SJCRH30 (cell line): ENCODE measurements at regions not wholly inside any gene's neighbourhood (a gene's known extent, or its start where the extent isn't known, plus 50 kb on each side); places are given as distances from the start of the nearest gene placed in this dataset.

Experiments
- DNase-seq, 2 experiments: peaks; one replicate each; pipeline ENCODE4 v3.0.0-alpha.2; 2015 to 2020
- H3K27ac ChIP-seq: fragments of 250-450 bp; sonication (Bioruptor Pico); 2 replicates; pipeline ENCODE4 v1.5.1; 2020; ENCODE audit warnings: mild to moderate bottlenecking, moderate library complexity
- H3K27me3 ChIP-seq: fragments of 250-450 bp; sonication (Bioruptor Pico); 2 replicates; pipeline ENCODE4 v1.5.1; 2020; ENCODE audit warnings: mild to moderate bottlenecking, moderate library complexity
- H3K36me3 ChIP-seq: fragments of 250-450 bp; sonication (Bioruptor Pico); 2 replicates; pipeline ENCODE4 v1.5.1; 2020; ENCODE audit warnings: mild to moderate bottlenecking, moderate library complexity
- H3K4me1 ChIP-seq: fragments of 250-450 bp; sonication (Bioruptor Pico); 2 replicates; pipeline ENCODE4 v1.5.1; 2020; ENCODE audit warnings: mild to moderate bottlenecking, moderate library complexity
- H3K4me3 ChIP-seq: fragments of 250-450 bp; sonication (Bioruptor Pico); 2 replicates; pipeline ENCODE4 v1.5.1; 2020; ENCODE audit warnings: mild to moderate bottlenecking, moderate library complexity
- H3K9me3 ChIP-seq: fragments of 250-450 bp; sonication (Bioruptor Pico); replicated peaks from 2 replicates; pipeline ENCODE4 v1.5.1; 2020; ENCODE audit warnings: mild to moderate bottlenecking, moderate library complexity

DNA sequence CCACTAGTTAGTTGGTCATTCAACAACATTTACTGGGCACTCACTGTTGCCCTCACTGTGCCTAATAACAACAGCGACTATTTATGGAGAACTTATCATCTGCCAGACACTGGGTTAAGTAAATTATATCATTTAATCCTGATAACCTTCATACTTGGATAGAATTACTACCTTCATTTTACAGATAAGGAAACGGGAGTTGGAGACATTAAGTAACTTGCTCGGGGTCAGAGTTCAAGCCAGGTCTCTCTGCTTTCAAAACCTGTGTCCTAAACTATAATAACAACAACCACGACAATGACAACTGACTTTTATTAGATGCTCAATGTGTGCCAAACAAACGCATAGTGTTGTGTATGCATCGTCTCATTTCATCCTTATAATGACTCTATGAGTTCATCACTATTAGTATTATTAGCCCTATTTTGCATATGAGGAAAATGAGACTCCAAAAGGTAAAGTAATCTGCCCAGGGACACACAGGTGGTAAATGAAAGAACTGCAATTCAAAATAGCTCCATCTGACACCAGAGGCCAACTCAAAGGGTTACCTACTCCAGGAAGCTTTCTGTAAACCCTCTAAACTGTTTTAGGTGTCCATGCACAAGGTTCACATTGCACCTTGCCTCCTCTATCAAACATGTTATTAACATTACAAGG, 98.4 kb upstream of the ACSL4 start:
- no peak overlapping the region for H3K27ac ChIP-seq
- H3K4me3 ChIP-seq: no peak overlapping the region

DNA sequence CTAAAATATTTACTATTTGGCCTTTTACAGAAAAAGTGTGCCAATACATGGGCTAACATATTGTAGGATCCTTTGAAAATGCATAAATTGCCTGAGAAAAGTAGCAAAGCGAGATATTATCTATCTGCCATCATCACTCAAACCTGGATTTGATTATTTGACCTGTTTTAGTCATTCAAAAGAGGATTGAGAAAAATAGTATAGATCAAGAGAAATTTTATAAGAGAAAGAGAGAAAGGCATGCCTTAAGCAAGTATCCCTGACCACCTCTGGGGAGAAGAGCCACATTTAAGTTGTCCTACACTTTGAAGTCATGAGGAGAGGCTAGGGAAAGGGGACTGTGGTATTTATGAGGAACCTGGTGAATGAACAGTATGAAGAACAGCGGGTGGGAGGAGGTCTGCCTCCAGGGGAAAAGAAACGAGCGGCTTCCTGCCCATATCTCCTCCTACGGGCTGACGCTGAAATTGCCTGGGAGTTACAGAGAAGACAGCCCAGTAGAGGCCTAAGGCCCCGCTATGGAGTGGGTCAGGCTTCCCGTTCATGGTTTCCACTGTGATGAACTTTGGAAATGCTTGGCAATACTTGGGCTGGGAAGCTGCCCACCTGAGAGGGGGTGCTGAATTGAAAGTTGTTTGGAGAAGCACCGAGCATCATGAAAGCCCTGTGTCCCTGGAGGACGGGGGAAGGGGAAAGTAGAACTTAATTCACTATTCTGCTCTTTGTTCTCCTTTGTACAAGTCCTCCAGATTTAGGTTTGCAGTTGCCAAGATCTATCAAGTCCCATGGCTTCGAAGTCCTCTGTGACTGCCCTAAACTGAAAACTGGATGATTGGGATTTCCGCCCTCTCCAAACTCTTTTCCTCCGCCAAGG, 106.9 kb upstream of the ACSL4 start:
- no peaks in the 10 kb centered on the region for H3K36me3 ChIP-seq
- no peak overlapping the region for H3K27ac ChIP-seq
- H3K4me1 ChIP-seq: no peaks in the 10 kb centered on the region
- peak in 1 of 2 experiments; percentile 24 for DNase-seq
- no peaks in the 10 kb centered on the region for H3K27me3 ChIP-seq
- no peaks in the 10 kb centered on the region for H3K9me3 ChIP-seq
- no peak overlapping the region for H3K4me3 ChIP-seq

More for the DNA sequence above, 98.4 kb upstream of the ACSL4 start:
- Histone ChIP-seq H3K9me3 (no peaks in the 10 kb centered on the region), H3K36me3 (no peaks in the 10 kb centered on the region), H3K27me3 (no peaks in the 10 kb centered on the region), H3K4me1 (no peaks in the 10 kb centered on the region; the same call in 1 of the 2 replicates)
- DNase-seq: no peak

- Histone ChIP-seq H3K27me3 (no peaks in the 10 kb centered on the region), H3K9me3 (no peaks in the 10 kb centered on the region), H3K36me3 (no peaks in the 10 kb centered on the region), H3K4me1 (no peaks in the 10 kb centered on the region), H3K4me3 (no peak overlapping the region), H3K27ac (no peak overlapping the region)
- DNase-seq: peak in 1 of 2 experiments; percentile 15
These were observed 107.5 kb upstream of the ACSL4 start for GRCh38 chrX:109840585-109840984.

- no peak for DNase-seq
- H3K27ac ChIP-seq: no peak overlapping the region
- H3K4me1 ChIP-seq: no peaks in the 10 kb centered on the region
- H3K4me3 ChIP-seq: no peak overlapping the region
- no peaks in the 10 kb centered on the region for H3K9me3 ChIP-seq
- no peaks in the 10 kb centered on the region for H3K27me3 ChIP-seq
- H3K36me3 ChIP-seq: no peaks in the 10 kb centered on the region
These were observed 108.2 kb upstream of the ACSL4 start for GRCh38 chrX:109841257-109841656.

DNA sequence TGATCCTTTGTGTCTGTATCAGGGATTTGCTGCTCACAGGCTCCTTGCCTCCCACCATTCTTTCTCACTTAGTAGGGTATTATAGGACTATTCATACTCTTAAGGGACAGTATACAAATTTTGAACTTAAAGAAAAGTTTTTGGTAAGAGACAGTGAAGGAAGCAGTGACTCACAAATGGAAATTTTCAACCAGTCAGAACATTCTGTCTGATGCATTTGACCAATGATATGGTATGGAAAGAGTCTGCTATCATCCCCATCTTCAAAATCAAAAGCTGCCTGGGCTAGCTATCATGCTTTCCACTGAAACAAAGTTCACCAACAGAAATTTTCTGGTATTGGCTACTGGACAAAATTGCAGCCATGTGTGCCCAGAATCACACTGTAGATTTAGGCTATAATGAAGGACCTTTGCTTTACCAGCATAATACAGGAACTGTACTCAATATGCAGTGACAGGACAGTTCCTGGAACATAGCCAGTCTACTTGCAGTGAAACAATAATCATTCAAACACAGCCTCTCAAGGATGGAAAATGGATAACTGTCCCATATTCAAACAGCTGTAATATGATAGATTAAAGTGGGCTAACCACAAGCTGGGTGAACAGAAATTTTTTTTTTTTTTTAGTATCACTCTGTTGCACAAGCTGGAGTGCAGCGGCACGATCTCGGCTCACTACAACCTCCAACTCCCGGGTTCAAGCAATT, 109.0 kb upstream of the ACSL4 start:
- Histone ChIP-seq H3K27me3 (no peaks in the 10 kb centered on the region), H3K4me3 (no peak overlapping the region), H3K4me1 (no peaks in the 10 kb centered on the region), H3K36me3 (no peaks in the 10 kb centered on the region), H3K9me3 (no peaks in the 10 kb centered on the region), H3K27ac (no peak overlapping the region)
- DNase-seq: no peak

DNA sequence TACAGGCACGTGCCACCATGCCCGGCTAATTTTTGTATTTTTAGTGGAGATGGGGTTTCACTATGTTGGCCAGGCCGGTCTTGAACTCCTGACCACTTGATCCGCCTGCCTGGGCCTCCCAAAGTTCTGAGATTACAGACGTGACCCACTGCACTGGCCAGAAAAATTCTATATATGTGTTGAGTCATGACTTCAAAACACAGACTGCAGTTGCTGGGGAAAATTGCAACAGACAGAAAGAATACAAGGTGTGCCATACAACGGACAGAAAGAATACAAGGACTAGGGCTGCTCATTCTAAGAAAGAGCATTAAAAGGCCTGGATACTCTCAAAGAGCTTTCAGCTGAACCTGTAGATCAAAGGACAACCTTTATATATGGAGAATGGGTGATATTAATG, 109.6 kb upstream of the ACSL4 start:
- DNase-seq: no peak
- no peak overlapping the region for H3K4me3 ChIP-seq
- H3K27ac ChIP-seq: no peak overlapping the region
- H3K27me3 ChIP-seq: no peaks in the 10 kb centered on the region
- no peaks in the 10 kb centered on the region for H3K4me1 ChIP-seq
- H3K36me3 ChIP-seq: no peaks in the 10 kb centered on the region
- no peaks in the 10 kb centered on the region for H3K9me3 ChIP-seq

DNA sequence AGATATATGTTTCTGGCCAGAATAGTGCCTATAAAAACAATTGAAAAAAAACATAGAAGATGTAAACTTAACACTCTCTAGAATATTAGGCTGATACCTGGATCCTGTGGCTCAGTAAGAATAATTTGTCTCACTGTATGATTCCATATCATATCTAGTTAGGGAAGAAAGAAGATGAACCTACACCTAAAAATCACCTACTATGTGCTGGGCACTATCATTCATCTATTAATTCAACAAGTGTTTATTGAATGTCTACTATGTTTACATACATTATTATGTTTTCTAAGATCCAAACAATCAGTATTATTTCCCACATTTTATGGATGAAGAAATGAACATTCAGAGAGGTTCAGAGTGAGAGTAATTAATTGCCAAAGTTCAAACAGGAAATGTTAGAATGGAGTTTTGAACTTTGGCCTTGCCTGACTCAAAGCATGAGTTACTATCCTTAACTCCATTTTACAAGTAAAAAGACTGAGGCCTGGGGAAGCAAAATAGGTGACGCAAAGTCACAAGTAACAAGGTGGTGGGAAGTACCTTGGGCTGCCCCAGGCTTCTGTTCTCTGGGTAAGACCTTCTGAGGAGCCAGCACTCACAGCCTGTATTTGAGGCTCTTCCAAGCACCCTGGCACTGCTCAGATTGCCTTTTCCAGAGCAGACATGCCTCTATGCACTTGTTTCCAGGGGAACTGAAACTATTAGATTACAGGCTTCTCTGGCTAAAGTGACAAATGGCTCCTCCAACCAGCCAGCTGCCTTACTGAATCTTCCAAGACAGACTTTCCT, 111.1 kb upstream of the ACSL4 start:
- no peak overlapping the region for H3K27ac ChIP-seq
- H3K4me1 ChIP-seq: no peaks in the 10 kb centered on the region
- DNase-seq: no peak
- H3K4me3 ChIP-seq: no peak overlapping the region
- no peaks in the 10 kb centered on the region for H3K36me3 ChIP-seq
- no peaks in the 10 kb centered on the region for H3K27me3 ChIP-seq
- H3K9me3 ChIP-seq: no peaks in the 10 kb centered on the region

DNA sequence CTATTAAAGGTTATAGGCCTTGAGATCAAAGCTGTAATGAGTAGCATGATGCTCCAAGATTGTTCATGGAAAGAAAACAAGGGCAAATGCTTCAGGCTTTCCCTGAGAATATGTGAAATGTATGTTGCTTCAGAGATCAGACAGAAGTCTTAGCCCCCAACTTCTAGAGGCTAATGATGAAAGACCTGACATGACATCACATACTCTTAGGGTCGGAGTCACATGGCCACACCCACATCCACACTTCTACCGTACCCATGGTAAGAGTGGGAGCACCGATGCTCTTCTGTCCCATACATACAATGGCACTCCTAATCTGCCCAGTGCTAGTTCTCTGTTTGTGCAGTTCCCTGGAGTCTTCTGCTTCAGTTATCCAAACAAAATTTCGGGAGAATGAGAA, 111.9 kb upstream of the ACSL4 start:
- Histone ChIP-seq H3K9me3 (no peaks in the 10 kb centered on the region), H3K27ac (no peak overlapping the region), H3K27me3 (no peaks in the 10 kb centered on the region), H3K4me3 (no peak overlapping the region), H3K4me1 (no peaks in the 10 kb centered on the region), H3K36me3 (no peaks in the 10 kb centered on the region)
- DNase-seq: no peak

GRCh38 chrX:109845996-109846395, 112.9 kb upstream of the ACSL4 start:
- Histone ChIP-seq H3K4me1 (no peaks in the 10 kb centered on the region), H3K27me3 (no peaks in the 10 kb centered on the region), H3K9me3 (no peaks in the 10 kb centered on the region), H3K4me3 (no peak overlapping the region), H3K27ac (no peak overlapping the region), H3K36me3 (no peaks in the 10 kb centered on the region)
- DNase-seq: no peak

GRCh38 chrX:109847257-109848187, 114.5 kb upstream of the ACSL4 start:
- Histone ChIP-seq H3K4me3 (no peak overlapping the region), H3K27me3 (no peaks in the 10 kb centered on the region), H3K27ac (no peak overlapping the region), H3K4me1 (no peaks in the 10 kb centered on the region), H3K9me3 (no peaks in the 10 kb centered on the region), H3K36me3 (no peaks in the 10 kb centered on the region)
- no peak for DNase-seq

DNA sequence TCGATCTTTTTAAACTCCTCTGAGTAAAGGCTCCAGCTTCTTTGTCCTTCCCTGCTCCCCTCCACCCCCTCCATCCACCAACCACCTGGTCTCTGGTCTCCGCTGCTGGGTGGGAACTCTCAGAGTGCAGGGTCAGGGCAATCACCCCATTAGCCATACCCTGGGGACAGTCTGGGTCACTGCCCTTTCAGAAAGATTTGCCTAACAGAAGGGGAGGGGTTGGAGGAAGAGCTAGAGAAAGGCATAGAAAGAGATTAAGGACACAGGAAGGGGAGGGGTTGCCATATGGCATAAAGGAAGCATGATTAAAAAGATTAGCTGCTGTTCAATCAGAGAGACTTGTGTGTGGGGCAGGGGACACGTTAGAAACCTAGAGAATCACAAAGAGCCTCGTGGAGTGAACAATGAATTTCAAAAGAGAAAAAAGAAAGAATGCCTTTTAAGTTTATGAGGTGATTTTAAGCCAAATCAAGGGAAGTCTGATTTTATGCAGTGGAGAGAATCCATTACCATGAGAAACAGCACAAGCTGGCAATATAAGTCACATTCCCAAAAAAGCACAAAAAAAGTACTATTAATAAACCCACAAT, 115.5 kb upstream of the ACSL4 start:
- Histone ChIP-seq H3K4me3 (no peak overlapping the region), H3K9me3 (no peaks in the 10 kb centered on the region), H3K27ac (no peak overlapping the region), H3K27me3 (no peaks in the 10 kb centered on the region), H3K36me3 (no peaks in the 10 kb centered on the region), H3K4me1 (no peaks in the 10 kb centered on the region)
- DNase-seq: peak in 1 of 2 experiments; percentile 10

- Histone ChIP-seq H3K4me3 (no peak overlapping the region), H3K4me1 (no peaks in the 10 kb centered on the region), H3K27ac (no peak overlapping the region), H3K36me3 (no peaks in the 10 kb centered on the region), H3K9me3 (no peaks in the 10 kb centered on the region), H3K27me3 (no peaks in the 10 kb centered on the region)
- DNase-seq: no peak
These were observed 121.0 kb upstream of the ACSL4 start for GRCh38 chrX:109854096-109854495.

GRCh38 chrX:109855501-109855900, 122.4 kb upstream of the ACSL4 start:
- Histone ChIP-seq H3K9me3 (no peaks in the 10 kb centered on the region), H3K27me3 (no peaks in the 10 kb centered on the region), H3K36me3 (no peaks in the 10 kb centered on the region), H3K4me1 (no peaks in the 10 kb centered on the region), H3K4me3 (no peak overlapping the region), H3K27ac (no peak overlapping the region)
- no peak for DNase-seq
